ENCODE measurements at regions not wholly inside any gene's neighbourhood (a gene's known extent, or its start where the extent isn't known, plus 50 kb on each side); places are given as distances from the start of the nearest gene placed in this dataset.

DNA sequence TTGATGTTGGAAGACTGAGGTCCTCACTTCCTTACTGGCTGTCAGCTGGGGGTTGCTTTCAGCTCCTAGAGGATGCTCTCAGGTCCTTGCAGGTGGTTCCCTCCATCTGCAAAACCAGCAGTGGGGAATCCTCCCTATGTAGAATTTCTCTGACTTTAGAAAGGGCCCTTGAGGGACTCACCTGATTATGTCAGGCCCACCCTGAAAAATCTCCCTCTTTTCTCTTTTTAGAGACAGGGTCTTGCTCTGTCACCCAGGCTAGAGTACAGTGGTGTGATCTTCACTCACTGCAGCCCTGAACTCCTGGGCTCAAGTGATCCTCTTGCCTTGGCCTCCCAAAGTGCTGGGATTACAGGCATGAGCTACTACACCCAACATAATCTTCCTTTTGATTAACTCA is 102.9 kb upstream of the MCHR2 start:
- Histone ChIP-seq H3K36me3 (ENCODE audit: control insufficient read depth, insufficient read depth, low read length) (no peaks in the 10 kb centered on the region), H3K27ac (ENCODE audit: low read depth, low read length, severe bottlenecking) (no peak overlapping the region), H3K4me3 (ENCODE audit: extremely low read depth, insufficient read depth, low read length, poor library complexity, severe bottlenecking) (no peak overlapping the region), H3K9me3 (ENCODE audit: control insufficient read depth, low read length) (no peaks in the 10 kb centered on the region), H3K4me1 (ENCODE audit: control insufficient read depth, insufficient read depth, low read length, poor library complexity, severe bottlenecking) (no peaks in the 10 kb centered on the region)

- no peaks in the 10 kb centered on the region for H3K36me3 ChIP-seq (ENCODE audit: control insufficient read depth, insufficient read depth, low read length)
- no peak overlapping the region for H3K4me3 ChIP-seq (ENCODE audit: extremely low read depth, insufficient read depth, low read length, poor library complexity, severe bottlenecking)
- 81 to 100% methylated on average over 1 to 2 of the region's 2 CpGs for WGBS, 2 experiments (ENCODE audit: insufficient coverage in 2 of 2)
- H3K27ac ChIP-seq (ENCODE audit: low read depth, low read length, severe bottlenecking): no peak overlapping the region
- H3K4me1 ChIP-seq (ENCODE audit: control insufficient read depth, insufficient read depth, low read length, poor library complexity, severe bottlenecking): no peaks in the 10 kb centered on the region
- no peaks in the 10 kb centered on the region for H3K9me3 ChIP-seq (ENCODE audit: control insufficient read depth, low read length)
Observed at GRCh38 chr6:100096341-100096740, 102.3 kb upstream of the MCHR2 start.

DNA sequence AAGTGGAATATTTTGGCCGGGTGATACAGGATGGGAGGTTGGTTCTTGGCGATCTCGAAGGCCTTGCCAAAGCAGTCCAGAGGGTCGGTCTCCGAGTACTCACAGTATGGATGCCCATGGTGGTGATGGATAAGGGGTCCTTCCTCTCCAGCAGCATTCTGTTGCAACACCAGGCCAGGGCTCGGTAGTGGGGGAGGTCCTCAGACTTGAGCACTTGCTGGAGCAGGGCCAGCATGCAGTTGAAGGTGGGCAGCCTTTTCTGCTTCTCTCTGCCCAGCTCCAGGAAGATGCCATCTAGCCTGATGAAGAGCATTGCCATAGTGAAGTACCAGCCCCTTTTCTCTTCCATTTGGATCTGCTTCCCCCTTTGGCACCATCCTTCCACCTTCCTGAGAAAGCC is 99.4 kb upstream of the MCHR2 start:
- no peaks in the 10 kb centered on the region for H3K36me3 ChIP-seq (ENCODE audit: control insufficient read depth, insufficient read depth, low read length)
- no peaks in the 10 kb centered on the region for H3K4me1 ChIP-seq (ENCODE audit: control insufficient read depth, insufficient read depth, low read length, poor library complexity, severe bottlenecking)
- H3K4me3 ChIP-seq (ENCODE audit: extremely low read depth, insufficient read depth, low read length, poor library complexity, severe bottlenecking): no peak overlapping the region
- 90 to 100% methylated on average over 4 to 6 of the region's 6 CpGs for WGBS, 2 experiments (ENCODE audit: insufficient coverage in 2 of 2)
- H3K9me3 ChIP-seq (ENCODE audit: control insufficient read depth, low read length): no peaks in the 10 kb centered on the region
- H3K27ac ChIP-seq (ENCODE audit: low read depth, low read length, severe bottlenecking): no peak overlapping the region

DNA sequence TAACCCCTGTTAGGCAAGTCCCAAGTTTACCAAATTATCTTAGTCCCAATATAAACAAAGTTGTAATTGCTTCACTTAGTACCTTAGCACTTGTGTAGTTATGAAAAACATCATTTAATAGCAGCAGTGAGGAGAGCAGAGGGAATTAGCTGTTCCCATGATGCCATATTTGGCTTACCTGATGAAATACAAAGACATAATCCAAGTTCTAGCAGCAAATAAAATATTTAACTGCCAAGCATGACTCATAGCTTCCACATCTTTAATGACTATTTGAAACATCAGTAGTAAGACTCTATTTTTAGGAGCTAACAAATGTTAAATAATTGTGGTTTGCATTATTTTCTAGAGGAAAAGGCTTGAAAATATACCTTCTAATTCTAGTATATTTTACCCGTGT is 94.0 kb upstream of the MCHR2 start:
- no peak overlapping the region for H3K4me3 ChIP-seq (ENCODE audit: extremely low read depth, insufficient read depth, low read length, poor library complexity, severe bottlenecking)
- no peak overlapping the region for H3K27ac ChIP-seq (ENCODE audit: low read depth, low read length, severe bottlenecking)
- no CpG with 5 or more reads among the region's 1 CpG for WGBS, 2 experiments (ENCODE audit: insufficient coverage in 2 of 2)
- H3K36me3 ChIP-seq (ENCODE audit: control insufficient read depth, insufficient read depth, low read length): no peaks in the 10 kb centered on the region
- no peaks in the 10 kb centered on the region for H3K4me1 ChIP-seq (ENCODE audit: control insufficient read depth, insufficient read depth, low read length, poor library complexity, severe bottlenecking)
- H3K9me3 ChIP-seq (ENCODE audit: control insufficient read depth, low read length): no peaks in the 10 kb centered on the region

GRCh38 chr6:100084991-100085364 is 91.0 kb upstream of the MCHR2 start:
- WGBS, 2 experiments (ENCODE audit: insufficient coverage in 2 of 2): no CpG with 5 or more reads among the region's 2 CpGs

GRCh38 chr6:100084316-100084990 is 90.4 kb upstream of the MCHR2 start:
- Histone ChIP-seq H3K4me1 (ENCODE audit: control insufficient read depth, insufficient read depth, low read length, poor library complexity, severe bottlenecking) (no peaks in the 10 kb centered on the region), H3K4me3 (ENCODE audit: extremely low read depth, insufficient read depth, low read length, poor library complexity, severe bottlenecking) (no peak overlapping the region), H3K27ac (ENCODE audit: low read depth, low read length, severe bottlenecking) (no peak overlapping the region), H3K36me3 (ENCODE audit: control insufficient read depth, insufficient read depth, low read length) (no peaks in the 10 kb centered on the region), H3K9me3 (ENCODE audit: control insufficient read depth, low read length) (no peaks in the 10 kb centered on the region)
- WGBS, 2 experiments (ENCODE audit: insufficient coverage in 2 of 2): 83 to 91% methylated on average over 1 of the region's 4 CpGs

More at GRCh38 chr6:100084991-100085364, 91.0 kb upstream of the MCHR2 start:
- no peak overlapping the region for H3K27ac ChIP-seq (ENCODE audit: low read depth, low read length, severe bottlenecking)
- H3K4me3 ChIP-seq (ENCODE audit: extremely low read depth, insufficient read depth, low read length, poor library complexity, severe bottlenecking): no peak overlapping the region
- no peaks in the 10 kb centered on the region for H3K9me3 ChIP-seq (ENCODE audit: control insufficient read depth, low read length)
- H3K4me1 ChIP-seq (ENCODE audit: control insufficient read depth, insufficient read depth, low read length, poor library complexity, severe bottlenecking): no peaks in the 10 kb centered on the region
- H3K36me3 ChIP-seq (ENCODE audit: control insufficient read depth, insufficient read depth, low read length): no peaks in the 10 kb centered on the region

- no peaks in the 10 kb centered on the region for H3K9me3 ChIP-seq (ENCODE audit: control insufficient read depth, low read length)
- H3K27ac ChIP-seq (ENCODE audit: low read depth, low read length, severe bottlenecking): no peak overlapping the region
- WGBS, 2 experiments (ENCODE audit: insufficient coverage in 2 of 2): 75 to 81% methylated on average over 2 of the region's 5 CpGs
- H3K36me3 ChIP-seq (ENCODE audit: control insufficient read depth, insufficient read depth, low read length): no peaks in the 10 kb centered on the region
- no peaks in the 10 kb centered on the region for H3K4me1 ChIP-seq (ENCODE audit: control insufficient read depth, insufficient read depth, low read length, poor library complexity, severe bottlenecking)
- H3K4me3 ChIP-seq (ENCODE audit: extremely low read depth, insufficient read depth, low read length, poor library complexity, severe bottlenecking): no peak overlapping the region
Observed at GRCh38 chr6:100078509-100078908, 84.5 kb upstream of the MCHR2 start.

- H3K27ac ChIP-seq (ENCODE audit: low read depth, low read length, severe bottlenecking): no peak overlapping the region
- H3K9me3 ChIP-seq (ENCODE audit: control insufficient read depth, low read length): no peaks in the 10 kb centered on the region
- H3K4me3 ChIP-seq (ENCODE audit: extremely low read depth, insufficient read depth, low read length, poor library complexity, severe bottlenecking): no peak overlapping the region
- H3K4me1 ChIP-seq (ENCODE audit: control insufficient read depth, insufficient read depth, low read length, poor library complexity, severe bottlenecking): no peaks in the 10 kb centered on the region
- WGBS, 2 experiments (ENCODE audit: insufficient coverage in 2 of 2): 60 to 67% methylated on average over 1 of the region's 1 CpG
- H3K36me3 ChIP-seq (ENCODE audit: control insufficient read depth, insufficient read depth, low read length): no peaks in the 10 kb centered on the region
Observed at GRCh38 chr6:100065348-100065747, 71.3 kb upstream of the MCHR2 start.

- Histone ChIP-seq H3K36me3 (ENCODE audit: control insufficient read depth, insufficient read depth, low read length) (no peaks in the 10 kb centered on the region), H3K9me3 (ENCODE audit: control insufficient read depth, low read length) (no peaks in the 10 kb centered on the region), H3K4me1 (ENCODE audit: control insufficient read depth, insufficient read depth, low read length, poor library complexity, severe bottlenecking) (no peaks in the 10 kb centered on the region), H3K27ac (ENCODE audit: low read depth, low read length, severe bottlenecking) (no peak overlapping the region), H3K4me3 (ENCODE audit: extremely low read depth, insufficient read depth, low read length, poor library complexity, severe bottlenecking) (no peak overlapping the region)
- 83 to 100% methylated on average over 1 of the region's 4 CpGs for WGBS, 2 experiments (ENCODE audit: insufficient coverage in 2 of 2)
Observed at GRCh38 chr6:100062621-100063020, 68.6 kb upstream of the MCHR2 start.

GRCh38 chr6:100057941-100058340 is 63.9 kb upstream of the MCHR2 start:
- Histone ChIP-seq H3K4me3 (ENCODE audit: extremely low read depth, insufficient read depth, low read length, poor library complexity, severe bottlenecking) (no peak overlapping the region), H3K9me3 (ENCODE audit: control insufficient read depth, low read length) (no peaks in the 10 kb centered on the region), H3K27ac (ENCODE audit: low read depth, low read length, severe bottlenecking) (no peak overlapping the region), H3K4me1 (ENCODE audit: control insufficient read depth, insufficient read depth, low read length, poor library complexity, severe bottlenecking) (no peaks in the 10 kb centered on the region), H3K36me3 (ENCODE audit: control insufficient read depth, insufficient read depth, low read length) (no peaks in the 10 kb centered on the region)
- 83 to 100% methylated on average over 1 of the region's 2 CpGs for whole genome bisulfite sequencing, 2 experiments (ENCODE audit: insufficient coverage in 2 of 2)

GRCh38 chr6:100050550-100050949 is 56.5 kb upstream of the MCHR2 start:
- 73 to 85% methylated on average over 2 of the region's 2 CpGs for WGBS, 2 experiments (ENCODE audit: insufficient coverage in 2 of 2)
- Histone ChIP-seq H3K4me3 (ENCODE audit: extremely low read depth, insufficient read depth, low read length, poor library complexity, severe bottlenecking) (no peak overlapping the region), H3K4me1 (ENCODE audit: control insufficient read depth, insufficient read depth, low read length, poor library complexity, severe bottlenecking) (no peaks in the 10 kb centered on the region), H3K9me3 (ENCODE audit: control insufficient read depth, low read length) (no peaks in the 10 kb centered on the region), H3K27ac (ENCODE audit: low read depth, low read length, severe bottlenecking) (no peak overlapping the region), H3K36me3 (ENCODE audit: control insufficient read depth, insufficient read depth, low read length) (no peaks in the 10 kb centered on the region)

Measured in mesodermal cell (in vitro differentiated cells).